Lung (tissue), 11 donors: ENCODE measurements at regions not wholly inside any gene's neighbourhood (a gene's known extent, or its start where the extent isn't known, plus 50 kb on each side); places are given as distances from the start of the nearest gene placed in this dataset.

Experiments
- ATAC-seq: fragments of 200-7000 bp; cut with Tn5 transposase; one replicate; pipeline ENCODE4 v1.9.1; 2020; ENCODE audit warnings: moderate number of reproducible peaks; ENCODE audit not compliant: insufficient read depth, low FRiP score
- DNase-seq, 3 donors: peaks; one replicate each; pipeline ENCODE4 v3.0.0-alpha.2; 2013 to 2017
- H3K27ac ChIP-seq, 2 donors: one replicate each; pipeline ENCODE4 v1.5.1; 2013; ENCODE audit warnings: mild to moderate bottlenecking in 2 of 2, moderate library complexity in 2 of 2, control low read depth in 1 of 2, inconsistent platforms in 1 of 2, low read depth in 1 of 2, low read length in 1 of 2
- H3K27me3 ChIP-seq, 3 donors: one replicate each; pipeline ENCODE4 v1.5.1; 2013; ENCODE audit warnings: low read length in 2 of 3; ENCODE audit not compliant: control insufficient read depth in 3 of 3, insufficient read depth in 3 of 3
- H3K36me3 ChIP-seq, 4 donors: one replicate each; pipeline ENCODE4 v1.5.1; 2013; ENCODE audit warnings: low read length in 4 of 4, mild to moderate bottlenecking in 1 of 4, moderate library complexity in 1 of 4; ENCODE audit not compliant: control insufficient read depth in 4 of 4, insufficient read depth in 4 of 4
- H3K4me1 ChIP-seq, 5 donors: one replicate each; pipeline ENCODE4 v1.5.1; 2013; ENCODE audit warnings: low read length in 5 of 5, mild to moderate bottlenecking in 2 of 5, moderate library complexity in 1 of 5; ENCODE audit not compliant: control insufficient read depth in 5 of 5, insufficient read depth in 5 of 5
- H3K4me3 ChIP-seq: one replicate; pipeline ENCODE4 v1.5.1; 2013; ENCODE audit warnings: mild to moderate bottlenecking, control low read depth, moderate library complexity
- H3K9ac ChIP-seq, 2 donors: one replicate each; pipeline ENCODE4 v1.5.1; 2013; ENCODE audit warnings: low read length in 2 of 2, control low read depth in 1 of 2; ENCODE audit not compliant: insufficient read depth in 1 of 2
- H3K9me3 ChIP-seq, 4 donors: one replicate each; pipeline ENCODE4 v1.5.1; 2013; ENCODE audit warnings: low read length in 3 of 4, mild to moderate bottlenecking in 1 of 4, moderate library complexity in 1 of 4; ENCODE audit not compliant: control insufficient read depth in 4 of 4, insufficient read depth in 3 of 4
- WGBS, 2 donors: extraction: QIAGEN DNeasy Blood & Tissue Kit; methylation state at CpG; one replicate each; pipeline ENCODE4 v1.1.7; 2013; 5-methylcytosine and 5-hydroxymethylcytosine counted together
- TF ChIP-seq, protein P1 (sequence below): IDR thresholded peaks from 2 replicates; pipeline ENCODE4 v1.5.1; 2012; ENCODE audit warnings: mild to moderate bottlenecking; ENCODE audit errors: control extremely low read depth, extremely low read depth
- donor health status: control.
- donor health status: control.
- donor health status: Bipolar disorder and iron deficiency.
- donor health status: healthy.
- donor health status: DM: yes; HTN: yes; CAD: no.

DNA sequence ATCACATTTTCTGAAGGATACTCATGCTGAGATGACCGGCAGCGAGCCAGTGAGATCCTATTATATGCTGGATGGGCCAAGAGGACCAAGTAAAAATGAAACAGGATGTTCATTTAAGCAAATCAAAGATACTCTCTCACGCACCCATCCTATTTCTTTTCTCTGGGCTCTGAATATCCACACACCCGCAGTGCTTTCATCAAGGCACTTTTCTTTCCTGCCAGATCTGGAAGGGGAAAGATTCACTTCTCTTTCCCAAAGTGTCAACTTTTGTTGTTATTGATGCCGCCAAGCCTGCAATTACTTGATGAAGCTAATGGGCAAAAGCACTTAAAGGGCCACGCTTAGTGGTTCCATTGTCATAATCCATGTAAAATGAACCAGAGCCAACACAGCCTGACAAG is 191.9 kb upstream of the CHAC2 start:
- Histone ChIP-seq H3K9ac (no peak overlapping the region), H3K4me1 (peaks cover 0 to 9% (median 0%) of the 10 kb centered on the region in 5 donors), H3K4me3 (no peak overlapping the region), H3K27ac (no peak overlapping the region), H3K27me3 (peaks cover 0 to 2% (median 0%) of the 10 kb centered on the region in 3 donors), H3K36me3 (no peaks in the 10 kb centered on the region), H3K9me3 (no peaks in the 10 kb centered on the region)
- TF ChIP-seq, protein P1, sequence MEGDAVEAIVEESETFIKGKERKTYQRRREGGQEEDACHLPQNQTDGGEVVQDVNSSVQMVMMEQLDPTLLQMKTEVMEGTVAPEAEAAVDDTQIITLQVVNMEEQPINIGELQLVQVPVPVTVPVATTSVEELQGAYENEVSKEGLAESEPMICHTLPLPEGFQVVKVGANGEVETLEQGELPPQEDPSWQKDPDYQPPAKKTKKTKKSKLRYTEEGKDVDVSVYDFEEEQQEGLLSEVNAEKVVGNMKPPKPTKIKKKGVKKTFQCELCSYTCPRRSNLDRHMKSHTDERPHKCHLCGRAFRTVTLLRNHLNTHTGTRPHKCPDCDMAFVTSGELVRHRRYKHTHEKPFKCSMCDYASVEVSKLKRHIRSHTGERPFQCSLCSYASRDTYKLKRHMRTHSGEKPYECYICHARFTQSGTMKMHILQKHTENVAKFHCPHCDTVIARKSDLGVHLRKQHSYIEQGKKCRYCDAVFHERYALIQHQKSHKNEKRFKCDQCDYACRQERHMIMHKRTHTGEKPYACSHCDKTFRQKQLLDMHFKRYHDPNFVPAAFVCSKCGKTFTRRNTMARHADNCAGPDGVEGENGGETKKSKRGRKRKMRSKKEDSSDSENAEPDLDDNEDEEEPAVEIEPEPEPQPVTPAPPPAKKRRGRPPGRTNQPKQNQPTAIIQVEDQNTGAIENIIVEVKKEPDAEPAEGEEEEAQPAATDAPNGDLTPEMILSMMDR = no peak
- 72 to 79% methylated on average over 6 of the region's 6 CpGs for WGBS, 2 donors
- DNase-seq (peak in 1 of 3 donors; percentile 11), ATAC-seq (no peak)

DNA sequence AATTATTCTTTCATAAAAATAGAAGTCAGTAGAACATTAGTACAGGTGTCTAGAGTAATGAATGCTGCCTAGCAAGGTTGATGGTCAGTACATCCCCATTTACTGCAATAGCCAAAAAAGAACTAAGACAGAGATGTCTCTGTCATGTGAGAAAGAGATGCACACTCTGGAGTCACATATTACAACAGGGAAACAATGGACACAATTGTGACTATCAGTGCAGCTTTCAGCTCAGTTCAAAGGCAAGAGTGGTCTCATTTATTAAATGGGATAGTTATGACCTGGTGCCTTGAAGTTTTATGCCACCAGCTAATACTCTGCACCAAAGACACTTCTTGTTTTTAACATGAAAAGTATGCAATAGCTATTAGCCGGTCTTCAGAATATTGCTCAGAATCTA is 194.9 kb upstream of the CHAC2 start:
- no peaks in the 10 kb centered on the region for H3K27me3 ChIP-seq
- 96 to 97% methylated on average over 1 of the region's 1 CpG for WGBS, 2 donors
- H3K36me3 ChIP-seq = no peaks in the 10 kb centered on the region
- TF ChIP-seq, protein P1 = no peak
- H3K27ac ChIP-seq = no peak overlapping the region
- peaks cover 0 to 9% (median 0%) of the 10 kb centered on the region in 5 donors for H3K4me1 ChIP-seq
- DNase-seq (no peak), ATAC-seq (no peak)
- no peak overlapping the region for H3K9ac ChIP-seq
- H3K9me3 ChIP-seq = no peaks in the 10 kb centered on the region
- no peak overlapping the region for H3K4me3 ChIP-seq

GRCh38 chr2:53569957-53570727 is 197.5 kb upstream of the CHAC2 start:
- H3K27ac ChIP-seq = no peak overlapping the region
- no peaks in the 10 kb centered on the region for H3K36me3 ChIP-seq
- WGBS, 2 donors = 92 to 93% methylated on average over 14 of the region's 14 CpGs
- no peak overlapping the region for H3K9ac ChIP-seq
- H3K9me3 ChIP-seq = no peaks in the 10 kb centered on the region
- H3K27me3 ChIP-seq = no peaks in the 10 kb centered on the region
- H3K4me1 ChIP-seq = no peaks in the 10 kb centered on the region
- H3K4me3 ChIP-seq = no peak overlapping the region
- ATAC-seq (no peak), DNase-seq (no peak)
- TF ChIP-seq, protein P1 = no peak
